K562 (cell line): ENCODE measurements at regions not wholly inside any gene's neighbourhood (a gene's known extent, or its start where the extent isn't known, plus 50 kb on each side); places are given as distances from the start of the nearest gene placed in this dataset.

Source experiments
- ARID1B ChIP-seq: fragments of 450-650 bp; IDR thresholded peaks from 2 replicates; pipeline ENCODE4 v1.6.1; 2016; ENCODE audit warnings: antibody characterized with exemption, mild to moderate bottlenecking, inconsistent platforms
- CBFA2T3 ChIP-seq: fragments of 450-650 bp; IDR thresholded peaks from 2 replicates; pipeline ENCODE4 v1.6.1; 2017
- CEBPG ChIP-seq, 3 experiments: fragments of 200-800 bp in 1 of 3; sonication (Bioruptor generic) in 1 of 3; sonication (generic) in 1 of 3; formaldehyde crosslinking in 1 of 3; IDR thresholded peaks in 2 of 3; conservative IDR thresholded peaks in 1 of 3; 2 replicates each; pipeline versions ENCODE4 v1.6.1 to v1.8.0; 2016 to 2022; ENCODE audit warnings: missing compliant biosample characterization in 2 of 3, missing genetic modification characterization in 2 of 3, mild to moderate bottlenecking in 1 of 3, missing genetic modification reagents in 1 of 3
- CTBP1 ChIP-seq: fragments of 450-650 bp; IDR thresholded peaks from 2 replicates; pipeline ENCODE4 v1.6.1; 2016; ENCODE audit warnings: borderline replicate concordance
- FOXA3 ChIP-seq, 2 experiments: fragments of 450-650 bp in 1 of 2; sonication (generic) in 1 of 2; formaldehyde crosslinking; IDR thresholded peaks in 1 of 2; conservative IDR thresholded peaks in 1 of 2; 2 replicates each; pipeline versions ENCODE4 v1.4.0 to v1.8.0; 2020 to 2022; ENCODE audit warnings: mild to moderate bottlenecking in 2 of 2, missing genetic modification reagents in 1 of 2
- KAT2B ChIP-seq: IDR thresholded peaks from one replicate; pipeline ENCODE4 v1.6.1; 2012; ENCODE audit warnings: low read depth, mild to moderate bottlenecking, control low read depth, inconsistent platforms, low read length, moderate library complexity
- NRF1 ChIP-seq, 2 experiments: fragments of 450-650 bp; IDR thresholded peaks in 1 of 2; conservative IDR thresholded peaks in 1 of 2; 2 replicates each; pipeline ENCODE4 v1.6.1; 2014; ENCODE audit warnings: mild to moderate bottlenecking in 2 of 2
- PTBP1 ChIP-seq: fragments of 200-400 bp; formaldehyde crosslinking; IDR thresholded peaks from 2 replicates; pipeline ENCODE4 v1.6.1; 2017; ENCODE audit warnings: low read depth, low read length
- RCOR1 ChIP-seq, 2 experiments: IDR thresholded peaks; 2 replicates each; pipeline ENCODE4 v1.6.1; 2012; ENCODE audit warnings: low read depth in 2 of 2, low read length in 2 of 2, borderline replicate concordance in 1 of 2, improper control_type of control experiment in 1 of 2
- SOX6 ChIP-seq: fragments of 450-650 bp; IDR thresholded peaks from 2 replicates; pipeline ENCODE4 v1.6.1; 2014; ENCODE audit warnings: mild to moderate bottlenecking
- SPI1 ChIP-seq: IDR thresholded peaks from 2 replicates; pipeline ENCODE4 v1.6.1; 2011; ENCODE audit warnings: low read depth, low read length, control low read depth, borderline replicate concordance
- TCF3 ChIP-seq: sonication (generic); formaldehyde crosslinking; IDR thresholded peaks from 2 replicates; pipeline ENCODE4 v1.4.0; 2020; ENCODE audit warnings: mild to moderate bottlenecking, missing genetic modification reagents
- THRAP3 ChIP-seq: fragments of 450-650 bp; IDR thresholded peaks from 2 replicates; pipeline ENCODE4 v1.6.1; 2016; ENCODE audit warnings: mild to moderate bottlenecking, inconsistent platforms, borderline replicate concordance
- ZFPM2 ChIP-seq: fragments of 250-450 bp; sonication (Bioruptor Pico); IDR thresholded peaks from 2 replicates; pipeline ENCODE4 v1.5.1; 2022; ENCODE audit warnings: mild to moderate bottlenecking
- ZNF583 ChIP-seq: fragments of 250-450 bp; sonication (Bioruptor Pico); IDR thresholded peaks from 2 replicates; pipeline ENCODE4 v1.4.0; 2020
- TF ChIP-seq, protein P1 (sequence below): fragments of 450-650 bp; IDR thresholded peaks from 2 replicates; pipeline ENCODE4 v1.6.1; 2016
- TF ChIP-seq, protein P2 (sequence below): fragments of 250-450 bp; sonication (Bioruptor Pico); IDR thresholded peaks from 2 replicates; pipeline ENCODE4 v1.5.0; 2022; ENCODE audit warnings: mild to moderate bottlenecking

DNA sequence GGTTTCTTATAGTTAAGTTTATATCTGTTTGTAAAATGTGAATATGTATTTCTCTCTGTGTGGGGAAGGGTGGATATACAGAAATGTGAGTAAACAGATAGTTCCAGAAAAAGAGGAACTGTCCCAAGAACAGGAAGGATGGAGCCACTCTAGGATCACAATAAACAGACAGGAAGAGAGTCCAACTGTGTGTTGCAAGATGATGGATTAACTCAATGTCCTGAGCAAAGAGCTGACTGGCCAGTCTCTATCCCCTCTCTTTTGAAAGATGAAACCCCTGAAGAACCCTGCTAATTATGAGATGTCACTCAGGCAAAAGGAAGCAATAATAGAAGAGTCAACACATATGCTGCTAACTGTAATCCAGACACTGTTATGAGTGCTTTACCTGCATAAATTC, 202.7 kb downstream of the SEMA6A start (continued):
- TF ChIP-seq PTBP1 = no peak
- no peak for TF ChIP-seq THRAP3
- TF ChIP-seq ZNF583 (CRISPR knock-in tag) = no peak
- TF ChIP-seq CTBP1 = peak; percentile 86
- TF ChIP-seq ZFPM2 (CRISPR knock-in tag) = no peak
- TF ChIP-seq, protein P1, sequence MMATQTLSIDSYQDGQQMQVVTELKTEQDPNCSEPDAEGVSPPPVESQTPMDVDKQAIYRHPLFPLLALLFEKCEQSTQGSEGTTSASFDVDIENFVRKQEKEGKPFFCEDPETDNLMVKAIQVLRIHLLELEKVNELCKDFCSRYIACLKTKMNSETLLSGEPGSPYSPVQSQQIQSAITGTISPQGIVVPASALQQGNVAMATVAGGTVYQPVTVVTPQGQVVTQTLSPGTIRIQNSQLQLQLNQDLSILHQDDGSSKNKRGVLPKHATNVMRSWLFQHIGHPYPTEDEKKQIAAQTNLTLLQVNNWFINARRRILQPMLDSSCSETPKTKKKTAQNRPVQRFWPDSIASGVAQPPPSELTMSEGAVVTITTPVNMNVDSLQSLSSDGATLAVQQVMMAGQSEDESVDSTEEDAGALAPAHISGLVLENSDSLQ = peak; percentile 86
- TF ChIP-seq, protein P2, sequence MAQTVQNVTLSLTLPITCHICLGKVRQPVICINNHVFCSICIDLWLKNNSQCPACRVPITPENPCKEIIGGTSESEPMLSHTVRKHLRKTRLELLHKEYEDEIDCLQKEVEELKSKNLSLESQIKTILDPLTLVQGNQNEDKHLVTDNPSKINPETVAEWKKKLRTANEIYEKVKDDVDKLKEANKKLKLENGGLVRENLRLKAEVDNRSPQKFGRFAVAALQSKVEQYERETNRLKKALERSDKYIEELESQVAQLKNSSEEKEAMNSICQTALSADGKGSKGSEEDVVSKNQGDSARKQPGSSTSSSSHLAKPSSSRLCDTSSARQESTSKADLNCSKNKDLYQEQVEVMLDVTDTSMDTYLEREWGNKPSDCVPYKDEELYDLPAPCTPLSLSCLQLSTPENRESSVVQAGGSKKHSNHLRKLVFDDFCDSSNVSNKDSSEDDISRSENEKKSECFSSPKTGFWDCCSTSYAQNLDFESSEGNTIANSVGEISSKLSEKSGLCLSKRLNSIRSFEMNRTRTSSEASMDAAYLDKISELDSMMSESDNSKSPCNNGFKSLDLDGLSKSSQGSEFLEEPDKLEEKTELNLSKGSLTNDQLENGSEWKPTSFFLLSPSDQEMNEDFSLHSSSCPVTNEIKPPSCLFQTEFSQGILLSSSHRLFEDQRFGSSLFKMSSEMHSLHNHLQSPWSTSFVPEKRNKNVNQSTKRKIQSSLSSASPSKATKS = no peak
- TF ChIP-seq FOXA3 (CRISPR knock-in tag; conservative IDR thresholded peaks at IDR 0.05 in 1 of 2, IDR thresholded peaks at IDR 0.05 in 1 of 2) = peak in 1 of 2 experiments; percentile 21; a peak in 1 of 4 replicates
- peak; percentile 94 for TF ChIP-seq SPI1
- 0 out of 4 replicates have a peak, but pooled peaks of 1 of the 2 experiments have one; percentile 15 for TF ChIP-seq NRF1 (conservative IDR thresholded peaks at IDR 0.05 in 1 of 2, IDR thresholded peaks at IDR 0.05 in 1 of 2)
- peak in 1 of 2 experiments; percentile 58; a peak in 1 of 4 replicates for TF ChIP-seq RCOR1 (IDR thresholded peaks at IDR 0.05; ENCODE audit: borderline replicate concordance in 1 of 2, low read depth in 2 of 2, low read length in 2 of 2)
- 0 out of 2 replicates have a peak, but pooled peaks have one; percentile 12 for TF ChIP-seq CEBPG (CRISPR knock-in tag; IDR thresholded peaks at IDR 0.05)
- peak in 1 of 2 experiments; percentile 49; a peak in 2 of 4 replicates for TF ChIP-seq CEBPG (tag; conservative IDR thresholded peaks at IDR 0.05 in 1 of 2, IDR thresholded peaks at IDR 0.05 in 1 of 2)
- peak; percentile 52; the same call in 1 of the 2 replicates for TF ChIP-seq SOX6
- peak; percentile 56 for TF ChIP-seq TCF3 (CRISPR knock-in tag)
- TF ChIP-seq CBFA2T3 = peak; percentile 21; the same call in 1 of the 2 replicates
- no peak for TF ChIP-seq KAT2B
- TF ChIP-seq ARID1B = peak; percentile 52; the same call in 1 of the 2 replicates
